ENCODE measurements at regions not wholly inside any gene's neighbourhood (a gene's known extent, or its start where the extent isn't known, plus 50 kb on each side); places are given as distances from the start of the nearest gene placed in this dataset.

GRCh38 chr2:46239175-46239846 lies 57.9 kb upstream of the EPAS1 start:
- Mint-ChIP-seq H3K9me3 (ENCODE audit: unreplicated experiment) (peaks cover 5% of the 10 kb centered on the region), H3K27ac (ENCODE audit: unreplicated experiment) (no peak overlapping the region), H3K36me3 (ENCODE audit: low read depth, unreplicated experiment) (no peaks in the 10 kb centered on the region), H3K4me3 (ENCODE audit: unreplicated experiment) (no peak overlapping the region), H3K27me3 (ENCODE audit: low read depth, unreplicated experiment) (peaks cover 33% of the 10 kb centered on the region), H3K4me1 (ENCODE audit: low read depth, unreplicated experiment) (peaks cover 2% of the 10 kb centered on the region)
- H3K9me3 ChIP-seq (ENCODE audit: insufficient read depth, low read depth, low read length), result no peaks in the 10 kb centered on the region
- no peak for DNase-seq (ENCODE audit: low read depth)
- H3K36me3 ChIP-seq (ENCODE audit: insufficient read depth, low read length), result no peaks in the 10 kb centered on the region
- no peaks in the 10 kb centered on the region for H4K20me1 ChIP-seq (ENCODE audit: insufficient read depth, low read length)
- H3K79me2 ChIP-seq (ENCODE audit: insufficient read depth, low read length), result no peaks in the 10 kb centered on the region
- H3K9ac ChIP-seq (ENCODE audit: low read length), result no peak overlapping the region
- TF ChIP-seq, protein P1, sequence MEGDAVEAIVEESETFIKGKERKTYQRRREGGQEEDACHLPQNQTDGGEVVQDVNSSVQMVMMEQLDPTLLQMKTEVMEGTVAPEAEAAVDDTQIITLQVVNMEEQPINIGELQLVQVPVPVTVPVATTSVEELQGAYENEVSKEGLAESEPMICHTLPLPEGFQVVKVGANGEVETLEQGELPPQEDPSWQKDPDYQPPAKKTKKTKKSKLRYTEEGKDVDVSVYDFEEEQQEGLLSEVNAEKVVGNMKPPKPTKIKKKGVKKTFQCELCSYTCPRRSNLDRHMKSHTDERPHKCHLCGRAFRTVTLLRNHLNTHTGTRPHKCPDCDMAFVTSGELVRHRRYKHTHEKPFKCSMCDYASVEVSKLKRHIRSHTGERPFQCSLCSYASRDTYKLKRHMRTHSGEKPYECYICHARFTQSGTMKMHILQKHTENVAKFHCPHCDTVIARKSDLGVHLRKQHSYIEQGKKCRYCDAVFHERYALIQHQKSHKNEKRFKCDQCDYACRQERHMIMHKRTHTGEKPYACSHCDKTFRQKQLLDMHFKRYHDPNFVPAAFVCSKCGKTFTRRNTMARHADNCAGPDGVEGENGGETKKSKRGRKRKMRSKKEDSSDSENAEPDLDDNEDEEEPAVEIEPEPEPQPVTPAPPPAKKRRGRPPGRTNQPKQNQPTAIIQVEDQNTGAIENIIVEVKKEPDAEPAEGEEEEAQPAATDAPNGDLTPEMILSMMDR (IDR thresholded peaks at IDR 0.05; ENCODE audit: insufficient read depth, low read depth, low read length), result no peak
- no peak for TF ChIP-seq EZH2 (IDR thresholded peaks at IDR 0.05; ENCODE audit: insufficient read depth, low read length)
- no peak overlapping the region for H2AFZ ChIP-seq (ENCODE audit: low read depth, low read length)
- H3K27ac ChIP-seq (ENCODE audit: low read depth, low read length), result no peak overlapping the region
- H3K4me1 ChIP-seq (ENCODE audit: insufficient read depth, low read length), result no peaks in the 10 kb centered on the region
- peaks cover 2% of the 10 kb centered on the region for H3K27me3 ChIP-seq (ENCODE audit: insufficient read depth, low read length)
- no peak overlapping the region for H3K4me3 ChIP-seq (ENCODE audit: insufficient read depth, low read depth, low read length)
- H3K4me2 ChIP-seq (ENCODE audit: low read length), result no peak overlapping the region
- FAIRE-seq, result no peak

DNA sequence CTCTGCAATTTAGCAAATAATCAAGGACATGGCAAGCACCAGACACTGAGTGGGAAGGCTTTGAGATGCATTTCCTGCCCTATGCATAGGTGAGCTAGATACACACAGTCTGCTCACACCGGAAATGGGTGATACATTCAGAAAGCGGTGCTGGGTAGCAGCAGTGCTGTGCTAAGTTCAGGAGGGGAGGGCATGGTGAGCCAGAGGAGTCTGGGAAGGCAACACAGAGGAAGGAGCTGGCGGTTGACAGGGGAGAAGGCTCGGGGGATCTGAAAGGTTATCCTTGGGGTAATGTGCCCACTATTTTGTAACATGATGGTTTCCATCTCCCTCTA lies 57.4 kb upstream of the EPAS1 start:
- Mint-ChIP-seq H3K36me3 (ENCODE audit: low read depth, unreplicated experiment) (no peaks in the 10 kb centered on the region), H3K4me3 (ENCODE audit: unreplicated experiment) (no peak overlapping the region), H3K27ac (ENCODE audit: unreplicated experiment) (no peak overlapping the region), H3K27me3 (ENCODE audit: low read depth, unreplicated experiment) (peaks cover 33% of the 10 kb centered on the region), H3K9me3 (ENCODE audit: unreplicated experiment) (peaks cover 5% of the 10 kb centered on the region), H3K4me1 (ENCODE audit: low read depth, unreplicated experiment) (peaks cover 2% of the 10 kb centered on the region)
- no peak for DNase-seq (ENCODE audit: low read depth)
- Histone ChIP-seq H2AFZ (ENCODE audit: low read depth, low read length) (no peak overlapping the region), H3K27ac (ENCODE audit: low read depth, low read length) (no peak overlapping the region), H3K9ac (ENCODE audit: low read length) (no peak overlapping the region), H3K4me1 (ENCODE audit: insufficient read depth, low read length) (no peaks in the 10 kb centered on the region), H3K9me3 (ENCODE audit: insufficient read depth, low read depth, low read length) (no peaks in the 10 kb centered on the region), H3K4me3 (ENCODE audit: insufficient read depth, low read depth, low read length) (no peak overlapping the region), H3K36me3 (ENCODE audit: insufficient read depth, low read length) (no peaks in the 10 kb centered on the region), H3K27me3 (ENCODE audit: insufficient read depth, low read length) (peaks cover 2% of the 10 kb centered on the region), H3K79me2 (ENCODE audit: insufficient read depth, low read length) (no peaks in the 10 kb centered on the region), H3K4me2 (ENCODE audit: low read length) (no peak overlapping the region), H4K20me1 (ENCODE audit: insufficient read depth, low read length) (no peaks in the 10 kb centered on the region)
- FAIRE-seq, result no peak
- TF ChIP-seq EZH2 (IDR thresholded peaks at IDR 0.05; ENCODE audit: insufficient read depth, low read length), result no peak
- TF ChIP-seq, protein P1 (IDR thresholded peaks at IDR 0.05; ENCODE audit: insufficient read depth, low read depth, low read length), result no peak

DNA sequence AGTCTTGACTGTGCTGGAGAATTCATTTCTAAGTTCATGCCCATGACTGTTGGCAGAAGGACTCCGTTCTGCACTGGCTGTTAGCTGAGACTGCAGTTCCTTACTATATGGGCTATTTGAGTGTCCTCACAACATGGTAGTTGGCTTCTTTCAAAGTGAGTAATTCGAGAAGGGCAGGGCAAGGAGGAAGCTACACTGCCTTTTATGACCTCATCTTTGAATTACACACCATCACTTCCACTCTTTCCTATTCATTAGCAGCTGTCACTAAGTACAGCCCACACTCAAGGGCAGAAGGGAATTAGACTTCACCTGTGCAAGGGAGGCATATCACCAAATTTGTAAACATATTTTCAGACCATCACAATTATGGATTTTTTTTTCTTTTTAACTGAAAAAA lies 55.9 kb upstream of the EPAS1 start:
- Mint-ChIP-seq H3K27me3 (ENCODE audit: low read depth, unreplicated experiment) (peaks cover 22% of the 10 kb centered on the region), H3K4me3 (ENCODE audit: unreplicated experiment) (no peak overlapping the region), H3K4me1 (ENCODE audit: low read depth, unreplicated experiment) (peaks cover 2% of the 10 kb centered on the region), H3K9me3 (ENCODE audit: unreplicated experiment) (peaks cover 4% of the 10 kb centered on the region), H3K27ac (ENCODE audit: unreplicated experiment) (no peak overlapping the region), H3K36me3 (ENCODE audit: low read depth, unreplicated experiment) (no peaks in the 10 kb centered on the region)
- Histone ChIP-seq H3K9ac (ENCODE audit: low read length) (no peak overlapping the region), H2AFZ (ENCODE audit: low read depth, low read length) (no peak overlapping the region), H3K4me3 (ENCODE audit: insufficient read depth, low read depth, low read length) (no peak overlapping the region), H3K9me3 (ENCODE audit: insufficient read depth, low read depth, low read length) (no peaks in the 10 kb centered on the region), H3K36me3 (ENCODE audit: insufficient read depth, low read length) (no peaks in the 10 kb centered on the region), H3K27ac (ENCODE audit: low read depth, low read length) (no peak overlapping the region), H3K4me2 (ENCODE audit: low read length) (no peak overlapping the region), H3K4me1 (ENCODE audit: insufficient read depth, low read length) (no peaks in the 10 kb centered on the region), H3K27me3 (ENCODE audit: insufficient read depth, low read length) (peaks cover 2% of the 10 kb centered on the region), H3K79me2 (ENCODE audit: insufficient read depth, low read length) (no peaks in the 10 kb centered on the region), H4K20me1 (ENCODE audit: insufficient read depth, low read length) (no peaks in the 10 kb centered on the region)
- DNase-seq (ENCODE audit: low read depth) (no peak), FAIRE-seq (no peak)
- TF ChIP-seq, protein P1 (IDR thresholded peaks at IDR 0.05; ENCODE audit: insufficient read depth, low read depth, low read length), result no peak
- no peak for TF ChIP-seq EZH2 (IDR thresholded peaks at IDR 0.05; ENCODE audit: insufficient read depth, low read length)

All from astrocyte (in vitro differentiated cells and primary cell).